ENCODE measurements at regions not wholly inside any gene's neighbourhood (a gene's known extent, or its start where the extent isn't known, plus 50 kb on each side); places are given as distances from the start of the nearest gene placed in this dataset.
A peak's percentile ranks its signal among the peaks of the same experiment; 100 is the strongest.

- Mint-ChIP-seq H3K9me3 (no peaks in the 10 kb centered on the region), H3K27ac (no peak overlapping the region), H3K4me1 (ENCODE audit: unreplicated experiment) (no peaks in the 10 kb centered on the region), H3K4me3 (no peak overlapping the region), H3K27me3 (peaks cover 10% of the 10 kb centered on the region), H3K36me3 (no peaks in the 10 kb centered on the region)
- no peak for TF ChIP-seq CTCF (conservative IDR thresholded peaks at IDR 0.05)
- DNase-seq (ENCODE audit: extremely low spot score, unreplicated experiment) = no peak
Observed at GRCh38 chr20:58081846-58082245, 146.6 kb downstream of the ANKRD60 start.

DNA sequence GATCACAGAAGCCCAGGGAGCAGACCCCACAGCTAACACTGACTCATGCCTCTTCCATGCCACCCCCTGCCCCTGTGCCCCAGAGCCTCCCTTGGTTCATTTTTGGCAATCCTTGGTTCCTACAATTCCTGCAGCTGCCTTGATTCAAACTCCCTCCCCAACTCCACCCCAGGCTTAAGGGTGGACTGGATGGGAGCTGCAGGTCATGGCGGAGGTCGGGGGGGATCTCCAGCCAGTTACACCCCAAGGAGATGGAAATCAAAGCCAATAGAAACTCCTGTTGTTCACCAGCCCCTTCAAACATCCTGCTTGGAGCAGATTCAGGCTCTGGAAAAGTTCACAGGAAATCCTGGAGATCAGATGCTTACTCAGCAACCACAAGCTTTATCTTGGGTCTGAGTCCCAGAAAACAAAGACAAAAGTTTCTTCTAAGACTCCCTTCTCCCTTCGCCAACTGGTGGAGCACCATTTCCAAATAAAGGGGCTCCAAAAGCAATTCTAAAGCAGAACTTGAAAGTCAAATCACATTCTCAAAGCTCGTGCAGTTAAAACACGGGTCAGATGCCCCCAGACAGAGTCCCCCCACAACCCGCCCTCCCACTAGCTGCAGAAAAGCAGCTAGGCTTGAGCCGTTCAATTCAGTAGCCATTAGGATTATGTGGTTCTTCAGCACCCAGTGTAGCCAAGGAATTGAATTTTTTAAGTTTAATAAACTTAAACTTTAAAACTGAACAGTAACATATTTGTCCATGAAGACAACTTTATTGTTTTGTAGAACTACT, 149.5 kb downstream of the ANKRD60 start:
- peak; percentile 39 for DNase-seq (ENCODE audit: extremely low spot score, unreplicated experiment)
- Mint-ChIP-seq H3K4me1 (ENCODE audit: unreplicated experiment) (no peaks in the 10 kb centered on the region), H3K9me3 (no peaks in the 10 kb centered on the region), H3K27ac (no peak overlapping the region), H3K27me3 (peaks cover 22% of the 10 kb centered on the region), H3K36me3 (no peaks in the 10 kb centered on the region), H3K4me3 (no peak overlapping the region)
- no peak for TF ChIP-seq CTCF (conservative IDR thresholded peaks at IDR 0.05)

GRCh38 chr20:58077282-58077681, 151.2 kb downstream of the ANKRD60 start:
- no peaks in the 10 kb centered on the region for H3K4me1 Mint-ChIP-seq (ENCODE audit: unreplicated experiment)
- TF ChIP-seq CTCF (conservative IDR thresholded peaks at IDR 0.05) = no peak
- H3K27ac Mint-ChIP-seq = no peak overlapping the region
- no peak overlapping the region for H3K4me3 Mint-ChIP-seq
- peak; percentile 18 for DNase-seq (ENCODE audit: extremely low spot score, unreplicated experiment)
- no peaks in the 10 kb centered on the region for H3K36me3 Mint-ChIP-seq
- no peaks in the 10 kb centered on the region for H3K9me3 Mint-ChIP-seq
- H3K27me3 Mint-ChIP-seq = peaks cover 24% of the 10 kb centered on the region

DNA sequence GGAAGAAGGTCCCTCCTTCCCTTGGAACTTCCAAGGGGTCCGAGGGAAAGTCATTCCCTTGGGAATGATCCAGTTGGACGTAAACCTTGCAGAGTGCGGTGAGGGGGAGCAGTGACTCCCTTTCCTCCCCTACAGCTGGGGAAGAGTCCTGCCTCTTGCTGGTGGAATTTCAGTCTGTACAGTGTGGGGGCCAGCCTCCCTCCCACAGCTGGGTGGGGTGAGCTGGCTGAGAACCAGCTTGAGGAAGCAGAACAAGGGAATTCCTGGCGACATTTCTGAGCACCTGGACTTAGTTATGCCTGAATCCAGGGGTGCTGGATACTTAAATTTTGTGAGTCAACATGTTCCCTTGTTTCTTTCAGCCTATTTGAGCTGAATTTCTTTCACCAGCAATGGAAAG, 152.0 kb downstream of the ANKRD60 start:
- Mint-ChIP-seq H3K27me3 (peaks cover 27% of the 10 kb centered on the region), H3K9me3 (no peaks in the 10 kb centered on the region), H3K4me1 (ENCODE audit: unreplicated experiment) (no peaks in the 10 kb centered on the region), H3K4me3 (no peak overlapping the region), H3K27ac (no peak overlapping the region), H3K36me3 (no peaks in the 10 kb centered on the region)
- no peak for DNase-seq (ENCODE audit: extremely low spot score, unreplicated experiment)
- TF ChIP-seq CTCF (conservative IDR thresholded peaks at IDR 0.05) = no peak

GRCh38 chr20:58075586-58076345, 152.7 kb downstream of the ANKRD60 start:
- no peak for DNase-seq (ENCODE audit: extremely low spot score, unreplicated experiment)
- Mint-ChIP-seq H3K36me3 (no peaks in the 10 kb centered on the region), H3K4me3 (no peak overlapping the region), H3K27ac (no peak overlapping the region), H3K9me3 (no peaks in the 10 kb centered on the region), H3K4me1 (ENCODE audit: unreplicated experiment) (no peaks in the 10 kb centered on the region), H3K27me3 (peaks cover 30% of the 10 kb centered on the region)
- TF ChIP-seq CTCF (conservative IDR thresholded peaks at IDR 0.05) = no peak

Measured in type B pancreatic cell (in vitro differentiated cells).